ENCODE measurements at regions not wholly inside any gene's neighbourhood (a gene's known extent, or its start where the extent isn't known, plus 50 kb on each side); places are given as distances from the start of the nearest gene placed in this dataset.

DNA sequence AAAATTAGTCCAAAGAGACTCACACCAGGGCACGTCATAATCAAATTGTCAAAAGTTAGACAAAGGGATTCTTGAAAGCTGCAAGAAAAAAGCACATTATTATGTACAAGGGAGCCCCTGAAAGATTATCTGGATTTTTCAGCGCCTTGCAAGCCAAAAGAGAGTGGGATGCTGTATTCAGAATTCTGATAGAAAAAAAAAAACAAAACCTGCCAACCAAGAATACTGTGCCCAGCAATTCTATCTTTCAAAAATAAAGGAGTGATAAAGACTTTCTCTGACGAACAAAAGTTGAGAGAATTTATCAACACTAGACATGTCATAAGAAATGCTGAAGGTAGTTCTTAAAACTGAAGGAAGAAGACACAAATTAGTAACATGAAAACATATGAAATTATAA is 240.2 kb downstream of the SNX13 start:
- TF ChIP-seq, protein P1, sequence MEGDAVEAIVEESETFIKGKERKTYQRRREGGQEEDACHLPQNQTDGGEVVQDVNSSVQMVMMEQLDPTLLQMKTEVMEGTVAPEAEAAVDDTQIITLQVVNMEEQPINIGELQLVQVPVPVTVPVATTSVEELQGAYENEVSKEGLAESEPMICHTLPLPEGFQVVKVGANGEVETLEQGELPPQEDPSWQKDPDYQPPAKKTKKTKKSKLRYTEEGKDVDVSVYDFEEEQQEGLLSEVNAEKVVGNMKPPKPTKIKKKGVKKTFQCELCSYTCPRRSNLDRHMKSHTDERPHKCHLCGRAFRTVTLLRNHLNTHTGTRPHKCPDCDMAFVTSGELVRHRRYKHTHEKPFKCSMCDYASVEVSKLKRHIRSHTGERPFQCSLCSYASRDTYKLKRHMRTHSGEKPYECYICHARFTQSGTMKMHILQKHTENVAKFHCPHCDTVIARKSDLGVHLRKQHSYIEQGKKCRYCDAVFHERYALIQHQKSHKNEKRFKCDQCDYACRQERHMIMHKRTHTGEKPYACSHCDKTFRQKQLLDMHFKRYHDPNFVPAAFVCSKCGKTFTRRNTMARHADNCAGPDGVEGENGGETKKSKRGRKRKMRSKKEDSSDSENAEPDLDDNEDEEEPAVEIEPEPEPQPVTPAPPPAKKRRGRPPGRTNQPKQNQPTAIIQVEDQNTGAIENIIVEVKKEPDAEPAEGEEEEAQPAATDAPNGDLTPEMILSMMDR (conservative IDR thresholded peaks at IDR 0.05; ENCODE audit: low read length): no peak
- TF ChIP-seq EZH2phosphoT487 (IDR thresholded peaks at IDR 0.05; ENCODE audit: borderline replicate concordance, low read depth, low read length): no peak

All from OCI-LY7 (cell line).